22Rv1 (cell line): ENCODE measurements at regions not wholly inside any gene's neighbourhood (a gene's known extent, or its start where the extent isn't known, plus 50 kb on each side); places are given as distances from the start of the nearest gene placed in this dataset.

Experiments
- H3K27ac ChIP-seq: fragments of 450-650 bp; 2 replicates; pipeline ENCODE4 v1.5.1; 2017
- CTCF ChIP-seq: fragments of 450-650 bp; IDR thresholded peaks from 2 replicates; pipeline ENCODE4 v1.5.1; 2017; ENCODE audit warnings: mild to moderate bottlenecking
- ZFX ChIP-seq: fragments of 450-650 bp; IDR thresholded peaks from 2 replicates; pipeline ENCODE4 v1.6.1; 2017; ENCODE audit warnings: antibody characterized with exemption, borderline replicate concordance

DNA sequence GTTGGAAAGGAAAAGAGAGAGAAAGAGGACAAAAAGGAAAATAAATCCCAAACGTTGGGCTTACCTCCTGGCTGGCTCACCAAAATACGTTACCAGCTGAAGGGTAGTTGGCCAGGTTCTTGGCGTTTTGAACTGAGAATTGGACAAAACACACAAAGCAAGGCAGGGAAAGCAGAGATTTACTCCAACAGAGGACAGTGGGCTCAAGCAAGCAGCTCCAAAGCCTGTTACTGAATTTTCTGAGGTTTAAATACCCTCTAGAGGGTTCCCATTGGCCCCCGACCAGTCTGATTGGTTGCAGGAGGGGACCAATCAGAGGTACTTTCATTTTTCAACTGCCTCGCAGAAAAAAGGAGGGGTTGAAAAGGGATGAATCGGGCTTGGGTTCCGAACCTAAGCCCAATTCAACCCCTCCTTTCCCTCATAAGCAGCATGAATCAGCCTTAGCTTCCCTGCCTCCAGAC lies 55.6 kb upstream of the ALOX12 start:
- TF ChIP-seq CTCF: no peak
- TF ChIP-seq ZFX: no peak
- no peak overlapping the region for H3K27ac ChIP-seq

DNA sequence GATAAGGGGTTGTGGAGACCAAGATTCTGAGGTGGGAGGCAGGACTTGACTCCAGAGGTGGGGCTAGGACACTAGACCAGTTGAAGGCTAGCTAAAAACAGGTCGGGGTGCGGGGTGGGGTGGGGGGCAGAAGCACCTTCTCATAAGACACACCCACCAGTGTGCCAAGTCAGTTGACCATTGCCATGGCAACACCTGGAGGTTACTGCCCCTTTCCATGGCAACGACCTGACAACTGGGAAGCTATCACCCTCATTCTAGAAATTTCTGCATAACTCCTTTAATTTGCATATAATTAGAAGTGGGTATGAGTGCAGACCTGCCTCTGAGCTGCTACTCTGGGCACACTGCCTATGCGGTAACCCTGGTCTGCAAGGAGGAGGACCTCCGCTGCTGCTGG lies 53.9 kb upstream of the ALOX12 start:
- no peak overlapping the region for H3K27ac ChIP-seq
- no peak for TF ChIP-seq ZFX
- TF ChIP-seq CTCF: no peak

DNA sequence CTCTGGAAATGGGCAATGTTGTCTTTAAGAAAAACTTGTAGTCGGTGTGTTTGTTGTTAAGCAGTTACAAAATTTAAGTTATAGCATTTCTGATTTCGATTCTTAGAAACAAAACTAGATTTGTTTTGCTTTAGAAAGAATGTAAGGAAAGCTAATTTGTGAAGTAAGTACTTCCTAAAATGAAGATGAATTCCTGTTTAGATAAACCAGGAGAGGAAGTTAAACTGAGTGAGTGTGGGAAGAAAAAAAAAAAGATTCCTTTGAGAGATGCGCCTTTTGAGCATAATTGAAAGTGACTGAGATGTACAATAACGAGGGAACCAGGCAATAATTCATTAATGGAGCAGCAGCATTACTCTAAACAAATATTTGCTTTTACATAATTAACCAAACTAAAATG lies 52.4 kb upstream of the ALOX12 start:
- TF ChIP-seq CTCF (no peak), ZFX (no peak)
- no peak overlapping the region for H3K27ac ChIP-seq
